ENCODE measurements at regions not wholly inside any gene's neighbourhood (a gene's known extent, or its start where the extent isn't known, plus 50 kb on each side); places are given as distances from the start of the nearest gene placed in this dataset.

GRCh38 chr2:36074008-36074407 is 281.6 kb upstream of the CRIM1 start (continued):
- TF ChIP-seq CHD7 (IDR thresholded peaks at IDR 0.05; ENCODE audit: insufficient replicate concordance, low read length), result no peak
- TF ChIP-seq RAD21 (IDR thresholded peaks at IDR 0.05 in 1 of 2, conservative IDR thresholded peaks at IDR 0.05 in 1 of 2; ENCODE audit: low read depth in 2 of 2, low read length in 2 of 2), result no peak
- no peak for TF ChIP-seq RNF2 (IDR thresholded peaks at IDR 0.05; ENCODE audit: borderline replicate concordance, low read depth, low read length, missing control alignments, poor library complexity, severe bottlenecking)
- no peak for TF ChIP-seq FOSL1 (IDR thresholded peaks at IDR 0.05; ENCODE audit: insufficient read depth, low read depth, low read length)
- no peak for TF ChIP-seq POLR2AphosphoS5 (IDR thresholded peaks at IDR 0.05; ENCODE audit: low read depth, low read length)
- no peak for TF ChIP-seq ASH2L (IDR thresholded peaks at IDR 0.05; ENCODE audit: low read length)
- TF ChIP-seq TEAD4 (IDR thresholded peaks at IDR 0.05; ENCODE audit: low read depth, low read length), result no peak
- TF ChIP-seq BRCA1 (IDR thresholded peaks at IDR 0.05; ENCODE audit: low read depth, low read length), result no peak
- no peak for TF ChIP-seq PHF8 (conservative IDR thresholded peaks at IDR 0.05; ENCODE audit: low read depth, low read length)
- no peak for TF ChIP-seq RBBP5 (IDR thresholded peaks at IDR 0.05; ENCODE audit: borderline replicate concordance, low read depth, low read length)
- no peak for TF ChIP-seq KDM5A (IDR thresholded peaks at IDR 0.05; ENCODE audit: low read length)
- TF ChIP-seq TAF1 (IDR thresholded peaks at IDR 0.05; ENCODE audit: low read depth, low read length), result no peak
- TF ChIP-seq SP4 (IDR thresholded peaks at IDR 0.05; ENCODE audit: low read length), result no peak

Measured in H1 (cell line).